Neural cell (in vitro differentiated cells): ENCODE measurements at regions not wholly inside any gene's neighbourhood (a gene's known extent, or its start where the extent isn't known, plus 50 kb on each side); places are given as distances from the start of the nearest gene placed in this dataset.

Experiments used
- H2AFZ ChIP-seq: fragments of 200-600, 300-800 bp; sonication (generic), shearing (Covaris generic); 2 replicates; pipeline ENCODE4 v1.6.0; 2014; ENCODE audit warnings: low read depth, mild to moderate bottlenecking, antibody characterized with exemption, low read length, moderate library complexity
- H3F3A ChIP-seq: fragments of 200-600 bp; shearing (Covaris generic); 2 replicates; pipeline ENCODE4 v1.6.1; 2016; ENCODE audit warnings: mild to moderate bottlenecking, moderate library complexity, mixed read lengths, antibody characterized with exemption, low read length; ENCODE audit not compliant: insufficient read depth, poor library complexity, severe bottlenecking
- H3K27ac ChIP-seq: fragments of 200-600, 300-800 bp; sonication (generic), shearing (Covaris generic); 2 replicates; pipeline ENCODE4 v1.5.1; 2014; ENCODE audit warnings: mild to moderate bottlenecking, low read length, moderate library complexity
- H3K27me3 ChIP-seq: fragments of 300-800, 200-600 bp; sonication (generic), shearing (Covaris generic); 2 replicates; pipeline ENCODE4 v1.6.0; 2014; ENCODE audit warnings: mild to moderate bottlenecking, low read depth, low read length, moderate library complexity; ENCODE audit not compliant: insufficient read depth
- H3K36me3 ChIP-seq: fragments of 300-800, 200-600 bp; sonication (generic), shearing (Covaris generic); 2 replicates; pipeline ENCODE4 v1.5.1; 2014; ENCODE audit warnings: mild to moderate bottlenecking, antibody characterized with exemption, low read length, moderate library complexity; ENCODE audit not compliant: insufficient read depth
- H3K4me2 ChIP-seq: fragments of 300-800, 200-600 bp; sonication (generic), shearing (Covaris generic); 2 replicates; pipeline ENCODE4 v1.6.0; 2014; ENCODE audit warnings: mild to moderate bottlenecking, low read length
- H3K4me3 ChIP-seq: fragments of 300-800, 200-600 bp; sonication (generic), shearing (Covaris generic); 2 replicates; pipeline ENCODE4 v1.5.1; 2014; ENCODE audit warnings: mild to moderate bottlenecking, low read length, moderate library complexity
- H3K79me2 ChIP-seq: fragments of 200-600 bp; shearing (Covaris generic); replicated peaks from 2 replicates; pipeline ENCODE4 v1.6.0; 2014; ENCODE audit warnings: mild to moderate bottlenecking, low read length, moderate library complexity; ENCODE audit not compliant: insufficient read depth
- H3K9ac ChIP-seq: fragments of 300-800, 200-600 bp; sonication (generic), shearing (Covaris generic); 2 replicates; pipeline ENCODE4 v1.6.1; 2016; ENCODE audit warnings: mild to moderate bottlenecking, low read length, mixed read lengths
- H3K9me2 ChIP-seq: fragments of 200-600 bp; shearing (Covaris generic); 2 replicates; pipeline ENCODE4 v1.6.1; 2016; ENCODE audit warnings: mild to moderate bottlenecking, low read length, mixed read lengths; ENCODE audit not compliant: insufficient read depth
- H3K9me3 ChIP-seq: fragments of 200-600, 300-800 bp; sonication (generic), shearing (Covaris generic); 2 replicates; pipeline ENCODE4 v1.6.1; 2016; ENCODE audit warnings: mild to moderate bottlenecking, mixed run types, low read length, moderate library complexity, mixed read lengths
- H4K20me1 ChIP-seq: fragments of 200-600 bp; shearing (Covaris generic); 2 replicates; pipeline ENCODE4 v1.6.1; 2016; ENCODE audit warnings: mild to moderate bottlenecking, mixed run types; ENCODE audit not compliant: insufficient read depth
- EP300 ChIP-seq: fragments of 450-650 bp; conservative IDR thresholded peaks from 2 replicates; pipeline ENCODE4 v1.6.1; 2014; ENCODE audit warnings: antibody characterized with exemption, mild to moderate bottlenecking, moderate library complexity; ENCODE audit not compliant: poor library complexity, severe bottlenecking
- EZH2 ChIP-seq: fragments of 200-600, 300-800 bp; shearing (Covaris generic), sonication (generic); IDR thresholded peaks from 2 replicates; pipeline ENCODE4 v1.6.1; 2014; ENCODE audit warnings: antibody characterized with exemption, low read length, borderline replicate concordance, mild to moderate bottlenecking; ENCODE audit not compliant: insufficient read depth, poor library complexity, severe bottlenecking
- MXI1 ChIP-seq: fragments of 450-650 bp; conservative IDR thresholded peaks from 2 replicates; pipeline ENCODE4 v1.6.1; 2014; ENCODE audit warnings: antibody characterized with exemption, mild to moderate bottlenecking; ENCODE audit not compliant: poor library complexity, severe bottlenecking
- POLR2AphosphoS5 ChIP-seq: IDR thresholded peaks from 2 replicates; pipeline ENCODE4 v1.6.1; 2012
- RAD21 ChIP-seq: fragments of 450-650 bp; conservative IDR thresholded peaks from 2 replicates; pipeline ENCODE4 v1.6.1; 2014; ENCODE audit warnings: antibody characterized with exemption, mild to moderate bottlenecking, moderate library complexity
- SMC3 ChIP-seq: fragments of 450-650 bp; conservative IDR thresholded peaks from 2 replicates; pipeline ENCODE4 v1.6.1; 2014; ENCODE audit warnings: antibody characterized with exemption, mild to moderate bottlenecking, moderate library complexity; ENCODE audit not compliant: poor library complexity
- TAF1 ChIP-seq: IDR thresholded peaks from 2 replicates; pipeline ENCODE4 v1.6.1; 2012; ENCODE audit warnings: low read depth
- TF ChIP-seq, protein P1 (sequence below): fragments of 450-650 bp; IDR thresholded peaks from 2 replicates; pipeline ENCODE4 v1.5.1; 2014; ENCODE audit warnings: antibody characterized with exemption, mild to moderate bottlenecking, moderate library complexity; ENCODE audit not compliant: poor library complexity, severe bottlenecking
- TF ChIP-seq, protein P2 (sequence below): IDR thresholded peaks from 2 replicates; pipeline ENCODE4 v1.6.1; 2012; ENCODE audit warnings: borderline replicate concordance

DNA sequence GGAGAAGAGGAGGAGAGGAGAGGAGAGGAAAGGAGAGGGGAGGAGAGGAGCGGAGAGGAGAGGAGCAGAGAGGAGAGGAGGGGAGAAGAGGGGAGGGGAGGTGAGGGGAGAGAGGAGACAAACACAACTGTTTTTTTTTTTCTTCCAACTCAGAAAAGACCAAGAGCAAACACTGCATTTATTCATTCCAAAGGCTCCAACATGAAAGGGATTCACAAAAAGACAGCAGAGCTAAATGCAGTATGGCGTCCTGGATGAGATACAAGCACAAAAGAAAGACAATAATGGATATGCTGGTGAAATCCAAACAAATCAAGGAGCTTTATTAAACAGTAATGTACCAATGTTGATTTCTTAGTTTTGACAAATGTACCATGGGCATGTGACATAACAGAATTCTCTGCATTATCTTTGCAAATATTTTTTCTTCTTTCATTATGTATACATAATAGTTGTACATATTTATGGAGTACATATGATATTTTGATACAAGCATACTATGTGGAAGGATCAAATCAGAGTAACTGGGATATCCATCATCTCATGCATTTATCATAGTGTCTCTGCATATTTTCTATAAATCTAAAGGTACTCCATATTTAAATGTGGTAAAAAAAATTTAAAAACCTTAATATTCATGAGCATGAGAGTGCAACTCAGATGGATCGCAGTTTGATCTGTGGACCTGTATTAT, 204.6 kb downstream of the CBLN4 start:
- TF ChIP-seq POLR2AphosphoS5 (no peak), TAF1 (no peak)
- no peaks in the 10 kb centered on the region for H3F3A ChIP-seq
- no peaks in the 10 kb centered on the region for H3K27me3 ChIP-seq
- H2AFZ ChIP-seq, result no peak overlapping the region
- no peak overlapping the region for H3K9ac ChIP-seq
- no peak overlapping the region for H3K4me2 ChIP-seq
- H4K20me1 ChIP-seq, result no peaks in the 10 kb centered on the region
- H3K27ac ChIP-seq, result no peak overlapping the region
- H3K4me3 ChIP-seq, result no peak overlapping the region
- H3K9me2 ChIP-seq, result no peaks in the 10 kb centered on the region
- H3K79me2 ChIP-seq, result no peaks in the 10 kb centered on the region
- H3K36me3 ChIP-seq, result no peaks in the 10 kb centered on the region
- H3K9me3 ChIP-seq, result no peaks in the 10 kb centered on the region

DNA sequence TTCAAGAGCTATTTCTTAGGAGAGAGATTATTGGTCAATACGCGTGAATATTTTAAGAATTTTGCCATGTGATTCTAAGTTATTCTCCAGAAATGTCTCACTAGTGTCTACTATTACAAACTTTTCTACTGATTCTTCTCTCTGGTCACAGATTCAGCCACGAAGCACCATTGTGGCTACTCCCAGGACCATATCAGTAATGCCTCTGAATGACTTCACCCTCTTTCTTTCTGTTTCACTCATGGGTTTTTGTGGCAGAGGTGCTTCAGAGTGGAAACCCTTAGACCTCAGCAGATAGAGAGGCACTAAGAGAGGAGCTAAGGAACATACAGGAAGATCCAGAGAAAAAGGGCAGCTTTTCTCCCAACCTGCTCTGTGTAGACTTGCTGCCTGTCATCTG, 211.3 kb downstream of the CBLN4 start:
- Histone ChIP-seq H3K4me3 (no peak overlapping the region), H3K9ac (no peak overlapping the region), H3K36me3 (no peaks in the 10 kb centered on the region), H3K4me2 (no peak overlapping the region), H3K9me3 (no peaks in the 10 kb centered on the region), H2AFZ (no peak overlapping the region), H3F3A (no peaks in the 10 kb centered on the region), H3K79me2 (no peaks in the 10 kb centered on the region), H3K27me3 (no peaks in the 10 kb centered on the region), H3K9me2 (no peaks in the 10 kb centered on the region), H4K20me1 (no peaks in the 10 kb centered on the region), H3K27ac (no peak overlapping the region)
- TF ChIP-seq RAD21, result no peak
- no peak for TF ChIP-seq EP300
- no peak for TF ChIP-seq SMC3
- TF ChIP-seq, protein P1, sequence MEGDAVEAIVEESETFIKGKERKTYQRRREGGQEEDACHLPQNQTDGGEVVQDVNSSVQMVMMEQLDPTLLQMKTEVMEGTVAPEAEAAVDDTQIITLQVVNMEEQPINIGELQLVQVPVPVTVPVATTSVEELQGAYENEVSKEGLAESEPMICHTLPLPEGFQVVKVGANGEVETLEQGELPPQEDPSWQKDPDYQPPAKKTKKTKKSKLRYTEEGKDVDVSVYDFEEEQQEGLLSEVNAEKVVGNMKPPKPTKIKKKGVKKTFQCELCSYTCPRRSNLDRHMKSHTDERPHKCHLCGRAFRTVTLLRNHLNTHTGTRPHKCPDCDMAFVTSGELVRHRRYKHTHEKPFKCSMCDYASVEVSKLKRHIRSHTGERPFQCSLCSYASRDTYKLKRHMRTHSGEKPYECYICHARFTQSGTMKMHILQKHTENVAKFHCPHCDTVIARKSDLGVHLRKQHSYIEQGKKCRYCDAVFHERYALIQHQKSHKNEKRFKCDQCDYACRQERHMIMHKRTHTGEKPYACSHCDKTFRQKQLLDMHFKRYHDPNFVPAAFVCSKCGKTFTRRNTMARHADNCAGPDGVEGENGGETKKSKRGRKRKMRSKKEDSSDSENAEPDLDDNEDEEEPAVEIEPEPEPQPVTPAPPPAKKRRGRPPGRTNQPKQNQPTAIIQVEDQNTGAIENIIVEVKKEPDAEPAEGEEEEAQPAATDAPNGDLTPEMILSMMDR, result no peak
- no peak for TF ChIP-seq MXI1
- TF ChIP-seq TAF1, result no peak
- no peak for TF ChIP-seq POLR2AphosphoS5
- no peak for TF ChIP-seq EZH2
- TF ChIP-seq, protein P2, sequence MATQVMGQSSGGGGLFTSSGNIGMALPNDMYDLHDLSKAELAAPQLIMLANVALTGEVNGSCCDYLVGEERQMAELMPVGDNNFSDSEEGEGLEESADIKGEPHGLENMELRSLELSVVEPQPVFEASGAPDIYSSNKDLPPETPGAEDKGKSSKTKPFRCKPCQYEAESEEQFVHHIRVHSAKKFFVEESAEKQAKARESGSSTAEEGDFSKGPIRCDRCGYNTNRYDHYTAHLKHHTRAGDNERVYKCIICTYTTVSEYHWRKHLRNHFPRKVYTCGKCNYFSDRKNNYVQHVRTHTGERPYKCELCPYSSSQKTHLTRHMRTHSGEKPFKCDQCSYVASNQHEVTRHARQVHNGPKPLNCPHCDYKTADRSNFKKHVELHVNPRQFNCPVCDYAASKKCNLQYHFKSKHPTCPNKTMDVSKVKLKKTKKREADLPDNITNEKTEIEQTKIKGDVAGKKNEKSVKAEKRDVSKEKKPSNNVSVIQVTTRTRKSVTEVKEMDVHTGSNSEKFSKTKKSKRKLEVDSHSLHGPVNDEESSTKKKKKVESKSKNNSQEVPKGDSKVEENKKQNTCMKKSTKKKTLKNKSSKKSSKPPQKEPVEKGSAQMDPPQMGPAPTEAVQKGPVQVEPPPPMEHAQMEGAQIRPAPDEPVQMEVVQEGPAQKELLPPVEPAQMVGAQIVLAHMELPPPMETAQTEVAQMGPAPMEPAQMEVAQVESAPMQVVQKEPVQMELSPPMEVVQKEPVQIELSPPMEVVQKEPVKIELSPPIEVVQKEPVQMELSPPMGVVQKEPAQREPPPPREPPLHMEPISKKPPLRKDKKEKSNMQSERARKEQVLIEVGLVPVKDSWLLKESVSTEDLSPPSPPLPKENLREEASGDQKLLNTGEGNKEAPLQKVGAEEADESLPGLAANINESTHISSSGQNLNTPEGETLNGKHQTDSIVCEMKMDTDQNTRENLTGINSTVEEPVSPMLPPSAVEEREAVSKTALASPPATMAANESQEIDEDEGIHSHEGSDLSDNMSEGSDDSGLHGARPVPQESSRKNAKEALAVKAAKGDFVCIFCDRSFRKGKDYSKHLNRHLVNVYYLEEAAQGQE, result no peak

DNA sequence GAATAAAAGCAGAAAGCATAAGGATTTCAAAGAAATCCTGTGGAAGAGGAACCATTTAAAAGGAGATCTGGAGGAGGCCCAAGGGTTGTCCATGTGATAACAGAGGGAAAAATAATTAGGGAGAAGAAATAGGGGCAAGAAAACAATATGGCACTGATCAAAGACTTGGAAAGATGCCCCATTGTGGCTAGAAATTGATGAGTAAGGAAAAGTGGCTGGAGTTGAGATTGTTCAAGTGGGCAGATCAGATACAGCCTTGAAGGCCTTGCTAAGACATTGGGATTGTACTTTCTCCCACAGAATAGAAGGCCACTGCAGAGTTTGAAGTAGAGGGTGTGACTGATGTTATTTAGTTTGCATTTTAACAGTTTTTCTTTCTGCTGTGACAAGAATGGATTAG, 213.3 kb downstream of the CBLN4 start:
- H3K36me3 ChIP-seq, result no peaks in the 10 kb centered on the region
- no peaks in the 10 kb centered on the region for H4K20me1 ChIP-seq
- H3K9me2 ChIP-seq, result no peaks in the 10 kb centered on the region
- H3K9ac ChIP-seq, result no peak overlapping the region
- TF ChIP-seq, protein P1, result no peak
- no peak for TF ChIP-seq EZH2
- no peaks in the 10 kb centered on the region for H3K27me3 ChIP-seq
- no peaks in the 10 kb centered on the region for H3K79me2 ChIP-seq
- no peak overlapping the region for H3K4me2 ChIP-seq
- no peaks in the 10 kb centered on the region for H3K9me3 ChIP-seq
- no peak overlapping the region for H3K27ac ChIP-seq
- no peak overlapping the region for H2AFZ ChIP-seq
- no peak overlapping the region for H3K4me3 ChIP-seq
- no peaks in the 10 kb centered on the region for H3F3A ChIP-seq
